ENCODE measurements at regions not wholly inside any gene's neighbourhood (a gene's known extent, or its start where the extent isn't known, plus 50 kb on each side); places are given as distances from the start of the nearest gene placed in this dataset.

DNA sequence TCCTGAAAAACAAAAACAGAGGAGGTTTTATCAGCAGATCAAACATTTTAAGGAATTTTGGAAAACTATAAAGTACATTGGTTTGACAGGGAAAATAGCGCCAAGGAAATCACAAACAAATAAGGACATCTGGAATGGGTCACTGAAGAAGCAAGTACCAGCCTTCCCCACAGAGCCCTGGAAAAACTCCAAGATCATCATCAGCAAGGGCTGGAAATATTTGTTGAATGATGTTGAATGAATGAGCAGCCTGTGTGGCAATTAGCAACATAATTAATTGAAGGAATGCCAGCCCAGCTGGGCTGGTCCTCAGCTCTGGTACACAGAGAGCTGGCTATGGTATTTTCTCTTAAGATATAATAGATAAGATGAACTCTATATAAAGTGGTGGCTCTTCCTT lies 290.4 kb downstream of the HS3ST3A1 start:
- DNase-seq (ENCODE audit: low read depth), result no peak
- no peak overlapping the region for H3K4me3 ChIP-seq (ENCODE audit: low read depth, low read length)
- in situ Hi-C loops (cut with HindIII; ENCODE audit: low sequenced_read_pairs), result no loop called here
- TF ChIP-seq, protein P1, sequence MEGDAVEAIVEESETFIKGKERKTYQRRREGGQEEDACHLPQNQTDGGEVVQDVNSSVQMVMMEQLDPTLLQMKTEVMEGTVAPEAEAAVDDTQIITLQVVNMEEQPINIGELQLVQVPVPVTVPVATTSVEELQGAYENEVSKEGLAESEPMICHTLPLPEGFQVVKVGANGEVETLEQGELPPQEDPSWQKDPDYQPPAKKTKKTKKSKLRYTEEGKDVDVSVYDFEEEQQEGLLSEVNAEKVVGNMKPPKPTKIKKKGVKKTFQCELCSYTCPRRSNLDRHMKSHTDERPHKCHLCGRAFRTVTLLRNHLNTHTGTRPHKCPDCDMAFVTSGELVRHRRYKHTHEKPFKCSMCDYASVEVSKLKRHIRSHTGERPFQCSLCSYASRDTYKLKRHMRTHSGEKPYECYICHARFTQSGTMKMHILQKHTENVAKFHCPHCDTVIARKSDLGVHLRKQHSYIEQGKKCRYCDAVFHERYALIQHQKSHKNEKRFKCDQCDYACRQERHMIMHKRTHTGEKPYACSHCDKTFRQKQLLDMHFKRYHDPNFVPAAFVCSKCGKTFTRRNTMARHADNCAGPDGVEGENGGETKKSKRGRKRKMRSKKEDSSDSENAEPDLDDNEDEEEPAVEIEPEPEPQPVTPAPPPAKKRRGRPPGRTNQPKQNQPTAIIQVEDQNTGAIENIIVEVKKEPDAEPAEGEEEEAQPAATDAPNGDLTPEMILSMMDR (IDR thresholded peaks at IDR 0.05; ENCODE audit: low read depth, low read length, missing control alignments), result no peak

DNA sequence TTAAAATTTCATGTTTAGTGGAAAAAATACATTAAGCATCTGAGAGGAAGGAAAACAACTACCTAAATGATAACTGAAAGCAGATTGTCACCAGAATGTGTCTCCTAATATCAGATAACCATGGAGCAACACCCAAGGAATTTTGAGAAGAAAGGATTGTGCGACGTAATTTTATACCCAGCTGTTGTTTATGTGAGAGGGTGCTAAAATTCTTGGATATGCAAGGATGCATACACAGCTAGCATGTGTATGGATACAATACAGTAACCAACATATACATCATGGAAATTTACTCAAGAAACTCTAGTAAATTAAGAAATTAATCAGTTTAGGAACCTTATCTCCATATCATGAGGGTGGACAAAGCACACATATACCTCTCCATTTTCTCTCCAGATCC lies 290.9 kb downstream of the HS3ST3A1 start:
- in situ Hi-C loops (cut with HindIII; ENCODE audit: low sequenced_read_pairs), result no loop called here
- no peak for DNase-seq (ENCODE audit: low read depth)
- no peak overlapping the region for H3K4me3 ChIP-seq (ENCODE audit: low read depth, low read length)
- TF ChIP-seq, protein P1 (IDR thresholded peaks at IDR 0.05; ENCODE audit: low read depth, low read length, missing control alignments), result no peak

DNA sequence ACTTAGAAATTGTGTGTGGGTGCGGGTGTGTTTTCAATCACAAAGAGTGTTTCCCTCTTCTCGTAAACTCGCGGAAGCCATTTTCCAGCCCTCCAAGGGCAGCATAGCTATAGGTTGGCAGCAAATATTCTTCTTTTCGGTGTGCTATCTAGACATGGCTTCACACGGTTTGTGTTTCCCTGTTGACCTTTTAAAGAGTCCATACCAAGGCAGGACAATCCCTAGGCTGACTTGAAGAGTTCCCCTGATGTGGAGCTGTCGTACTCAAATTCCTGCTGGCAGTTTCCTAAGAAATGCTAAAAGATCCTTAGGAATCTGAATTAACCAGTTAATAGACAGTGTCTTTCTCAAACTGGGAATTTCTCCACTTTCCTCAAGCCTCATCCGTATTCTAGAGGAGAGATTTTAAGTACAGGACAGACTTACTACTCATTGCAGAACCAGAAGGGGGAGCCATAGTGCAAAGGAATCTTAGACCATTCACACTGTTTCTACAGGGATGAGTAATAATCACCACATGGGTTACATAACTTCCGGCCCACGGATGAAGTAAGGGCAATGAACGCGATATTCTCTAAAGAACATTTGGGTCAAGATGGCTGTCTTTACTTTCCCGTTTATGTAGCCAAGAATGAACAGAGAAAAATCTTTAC lies 288.6 kb upstream of the ELAC2 start:
- in situ Hi-C loops (cut with HindIII; ENCODE audit: low sequenced_read_pairs), result no loop called here
- TF ChIP-seq, protein P1 (IDR thresholded peaks at IDR 0.05; ENCODE audit: low read depth, low read length, missing control alignments), result peak; percentile 51
- DNase-seq (ENCODE audit: low read depth), result peak; percentile 62

DNA sequence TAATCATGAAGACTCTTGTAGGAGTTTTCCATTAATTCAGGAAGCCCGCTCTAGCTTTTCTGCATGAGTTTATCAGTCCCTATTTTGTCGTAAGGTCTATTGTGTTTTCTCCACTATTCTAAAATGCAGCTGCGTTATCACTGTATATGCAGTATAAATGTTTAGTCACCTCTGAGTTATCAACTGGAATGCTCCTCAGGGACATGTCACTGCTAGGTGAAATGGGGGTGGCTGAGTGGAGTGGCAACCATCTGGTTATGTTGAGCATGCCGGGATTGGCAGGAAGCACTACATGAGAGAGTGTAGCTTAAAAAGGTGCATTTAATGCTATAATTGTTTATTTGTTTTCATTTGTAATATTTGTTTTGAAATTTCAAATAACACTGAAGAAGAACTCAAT lies 285.2 kb upstream of the ELAC2 start:
- TF ChIP-seq, protein P1 (IDR thresholded peaks at IDR 0.05; ENCODE audit: low read depth, low read length, missing control alignments), result no peak
- in situ Hi-C loops (cut with HindIII; ENCODE audit: low sequenced_read_pairs), result no loop called here
- DNase-seq (ENCODE audit: low read depth), result no peak
- H3K4me3 ChIP-seq (ENCODE audit: low read depth, low read length), result no peak overlapping the region

More for the DNA sequence above, 288.6 kb upstream of the ELAC2 start:
- no peak overlapping the region for H3K4me3 ChIP-seq (ENCODE audit: low read depth, low read length)

DNA sequence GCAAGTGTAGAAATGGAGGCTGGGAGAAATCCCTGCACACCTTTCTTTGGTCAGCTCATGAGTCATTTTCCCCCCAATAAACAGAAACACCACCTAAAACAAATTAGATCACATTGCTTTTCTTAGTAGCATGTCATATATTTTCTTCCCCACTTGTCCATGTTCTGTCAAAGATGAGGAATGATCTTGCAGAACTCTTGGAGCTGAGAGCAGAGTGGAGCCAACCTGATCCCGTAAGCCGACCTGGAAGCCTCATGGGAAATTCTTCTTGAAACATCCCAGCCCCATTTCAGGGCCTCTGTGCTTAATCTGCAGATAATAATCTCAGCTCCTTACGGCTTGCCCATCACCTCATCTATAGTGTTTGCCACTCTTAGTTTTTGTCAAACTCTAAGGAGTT lies 284.6 kb upstream of the ELAC2 start:
- in situ Hi-C loops (cut with HindIII; ENCODE audit: low sequenced_read_pairs), result no loop called here
- H3K4me3 ChIP-seq (ENCODE audit: low read depth, low read length), result no peak overlapping the region
- TF ChIP-seq, protein P1 (IDR thresholded peaks at IDR 0.05; ENCODE audit: low read depth, low read length, missing control alignments), result no peak
- no peak for DNase-seq (ENCODE audit: low read depth)

DNA sequence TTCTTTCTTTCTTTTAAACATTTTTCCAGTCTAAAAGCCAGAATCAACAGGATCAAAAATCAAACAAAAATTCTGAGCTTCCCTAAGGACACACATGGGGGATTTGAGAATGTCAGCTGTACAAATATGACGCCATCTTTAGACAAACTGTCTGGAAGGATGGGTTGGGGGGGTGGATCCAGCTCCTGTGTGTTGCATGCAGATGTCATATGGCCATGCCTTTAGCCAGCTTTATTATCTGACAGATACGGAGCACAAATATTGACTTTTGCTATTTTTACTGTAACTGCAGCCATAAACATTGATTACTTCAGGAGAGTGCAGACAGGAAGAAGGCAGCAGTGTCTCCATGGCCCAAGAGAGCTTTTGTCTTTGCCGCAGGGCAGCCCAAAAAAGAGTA lies 279.4 kb upstream of the ELAC2 start:
- in situ Hi-C loops (cut with HindIII; ENCODE audit: low sequenced_read_pairs), result no loop called here
- H3K4me3 ChIP-seq (ENCODE audit: low read depth, low read length), result no peak overlapping the region
- TF ChIP-seq, protein P1 (IDR thresholded peaks at IDR 0.05; ENCODE audit: low read depth, low read length, missing control alignments), result no peak
- DNase-seq (ENCODE audit: low read depth), result no peak

Measured in astrocyte of the cerebellum (primary cell).